Fibroblast of upper back skin (primary cell): ENCODE measurements at regions not wholly inside any gene's neighbourhood (a gene's known extent, or its start where the extent isn't known, plus 50 kb on each side); places are given as distances from the start of the nearest gene placed in this dataset.
"Not testable (repeated sequence)": the region's sequence is repeated elsewhere in the genome, so short reads cannot be mapped to it uniquely, and the experiment has no call there.

ENCODE experiments used
- DNase-seq: peaks from one replicate; pipeline ENCODE4 v3.0.0-alpha.2; 2013

GRCh38 chr2:166727095-166727494, 161.2 kb upstream of the XIRP2 start:
- DNase-seq = no peak

- no peak for DNase-seq
These were observed 162.1 kb upstream of the XIRP2 start for GRCh38 chr2:166725927-166726924.

GRCh38 chr2:166716968-166717367, 171.3 kb upstream of the XIRP2 start:
- no peak for DNase-seq

- no peak for DNase-seq
These were observed 188.2 kb upstream of the XIRP2 start for GRCh38 chr2:166700079-166700478.

DNA sequence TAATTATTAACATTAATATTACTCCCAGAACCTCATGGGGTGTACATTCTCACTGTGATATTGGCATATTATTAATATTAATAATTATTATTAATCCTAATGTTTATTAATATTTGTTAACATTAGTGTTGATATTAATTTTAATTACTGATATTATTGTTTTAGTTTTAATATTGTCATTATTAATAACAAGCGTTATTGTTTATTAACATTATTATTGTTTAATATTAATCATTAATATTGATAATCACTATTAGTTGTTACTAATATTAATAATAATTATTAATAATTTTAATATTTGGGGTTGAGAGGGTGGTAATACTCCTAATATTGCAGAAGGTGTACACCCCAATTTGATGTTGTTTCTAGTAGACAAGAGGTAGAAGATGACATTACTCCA, 193.1 kb upstream of the XIRP2 start:
- no peak for DNase-seq

- DNase-seq = not testable (repeated sequence)
These were observed 192.0 kb upstream of the SCN7A start for GRCh38 chr2:166686057-166686456.

DNA sequence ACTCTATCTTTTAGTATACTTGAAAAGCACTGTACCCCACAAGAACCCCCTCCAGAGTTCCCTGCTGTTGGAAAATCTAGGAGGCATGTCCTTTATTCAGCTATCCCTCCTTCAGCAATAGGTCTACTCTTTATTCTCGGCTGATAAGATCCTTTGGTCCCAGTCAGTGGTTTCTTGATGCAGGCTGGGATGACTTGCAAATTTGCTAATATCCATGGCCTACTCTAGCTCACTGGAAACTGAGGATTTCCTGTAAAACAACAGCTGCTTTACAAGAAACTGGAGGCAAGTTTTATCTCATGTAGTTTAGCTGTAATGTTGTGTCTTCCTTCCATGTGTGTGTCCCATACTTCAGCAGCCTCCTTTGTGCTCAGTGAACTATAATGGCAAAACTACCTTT, 183.9 kb upstream of the SCN7A start:
- no peak for DNase-seq

DNA sequence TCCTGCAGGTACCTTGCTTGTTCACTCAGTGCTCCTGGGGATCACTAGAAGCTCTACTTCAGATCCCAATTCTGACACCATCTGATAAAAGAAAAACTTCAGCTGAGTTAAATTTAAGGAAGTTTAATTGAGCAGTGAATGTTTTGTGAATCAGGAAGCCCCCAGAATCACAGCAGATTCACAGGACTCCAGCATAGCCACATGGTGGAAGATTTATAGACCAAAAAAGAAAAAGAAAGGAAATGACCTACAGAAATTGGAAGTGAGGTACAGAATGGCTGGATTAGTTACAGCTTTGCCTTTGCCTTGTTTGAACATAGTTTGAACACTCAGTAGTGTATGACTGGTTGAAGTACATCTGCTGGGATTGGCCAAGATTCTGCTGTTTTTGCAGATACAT, 182.7 kb upstream of the SCN7A start:
- DNase-seq = no peak

- no peak for DNase-seq
These were observed 181.5 kb upstream of the SCN7A start for GRCh38 chr2:166675553-166675952.

DNA sequence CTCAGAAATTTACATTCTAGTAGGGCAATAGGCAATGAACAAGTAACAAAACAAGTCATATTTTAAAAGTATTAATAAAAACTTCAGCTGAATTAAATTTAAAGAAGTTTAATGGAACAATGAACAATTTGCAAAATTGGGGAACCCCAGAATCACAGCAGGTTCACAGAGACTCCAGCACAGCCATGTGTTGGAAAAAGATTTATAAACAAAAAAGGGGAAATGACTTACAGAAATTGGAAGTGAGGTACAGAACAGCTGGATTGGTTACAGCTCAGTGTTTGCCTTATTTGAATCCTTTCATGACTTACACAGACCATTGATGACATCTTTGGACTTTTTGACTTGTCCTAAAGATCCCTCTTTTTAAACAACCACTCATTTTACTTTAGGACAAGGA, 179.9 kb upstream of the SCN7A start:
- no peak for DNase-seq

DNA sequence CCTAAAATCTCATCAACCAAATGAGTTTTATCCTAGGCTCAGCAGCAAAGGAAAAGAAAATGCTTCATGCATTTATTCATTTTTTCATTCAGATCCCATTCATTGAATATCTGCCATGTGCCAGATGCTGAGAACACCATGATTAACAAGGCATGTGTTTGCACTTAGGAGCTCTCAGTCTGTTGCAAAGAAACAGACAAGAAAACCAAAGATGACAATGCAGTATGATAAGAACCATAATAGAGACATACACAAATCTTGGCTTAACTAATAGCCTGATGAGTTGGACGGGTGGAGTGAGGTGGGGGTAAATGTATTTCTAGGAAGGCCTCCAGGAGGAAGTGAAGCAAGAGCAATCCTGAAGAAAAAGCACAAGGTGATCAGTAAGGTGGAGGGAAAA, 177.8 kb upstream of the SCN7A start:
- peak; percentile 40 for DNase-seq

GRCh38 chr2:166671235-166671634, 177.2 kb upstream of the SCN7A start:
- DNase-seq = peak; percentile 49

DNA sequence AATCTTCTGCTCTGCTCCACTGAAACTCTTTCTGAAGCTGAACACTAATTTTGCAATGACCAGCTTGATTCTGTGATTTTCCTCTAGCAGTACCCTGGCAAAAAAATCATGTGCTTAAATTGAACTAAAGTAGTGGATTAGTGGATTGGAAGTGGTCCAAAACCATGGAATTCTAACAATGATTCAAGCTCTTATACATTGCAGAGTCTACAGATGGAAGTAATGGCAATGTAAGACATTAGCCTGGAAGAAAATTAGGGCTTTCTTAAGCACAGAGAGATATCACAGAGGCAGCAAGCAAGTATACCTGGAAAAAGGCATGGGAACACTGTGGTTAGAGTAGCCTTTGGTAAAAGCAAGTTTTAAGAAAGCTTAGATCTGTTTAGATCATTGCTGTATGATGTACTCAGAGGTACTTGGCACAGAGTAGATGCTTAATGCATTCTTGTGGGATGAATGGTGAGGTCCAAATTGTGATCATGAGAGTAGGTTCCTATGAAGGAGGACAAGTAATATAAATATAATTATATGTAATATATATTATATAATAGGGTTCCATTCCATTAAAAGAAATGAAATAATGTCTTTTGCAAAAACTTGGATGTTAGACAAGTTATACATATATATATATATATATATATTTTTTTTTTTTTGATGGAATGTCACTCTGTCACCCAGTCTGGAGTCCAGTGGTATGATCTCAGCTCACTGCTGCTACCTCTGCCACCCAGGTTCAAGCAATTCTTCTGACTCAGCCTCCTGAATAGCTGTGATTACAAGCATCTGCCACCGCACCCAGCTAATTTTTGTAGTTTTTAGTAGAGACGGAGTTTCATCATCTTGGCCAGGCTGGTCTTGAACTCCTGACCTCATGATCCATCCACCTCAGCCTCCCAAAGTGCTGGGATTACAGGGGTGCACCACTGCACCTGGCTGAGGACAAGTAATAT, 172.2 kb upstream of the SCN7A start:
- peak; percentile 85 for DNase-seq

- no peak for DNase-seq
These were observed 167.8 kb upstream of the SCN7A start for GRCh38 chr2:166661824-166662223.

DNA sequence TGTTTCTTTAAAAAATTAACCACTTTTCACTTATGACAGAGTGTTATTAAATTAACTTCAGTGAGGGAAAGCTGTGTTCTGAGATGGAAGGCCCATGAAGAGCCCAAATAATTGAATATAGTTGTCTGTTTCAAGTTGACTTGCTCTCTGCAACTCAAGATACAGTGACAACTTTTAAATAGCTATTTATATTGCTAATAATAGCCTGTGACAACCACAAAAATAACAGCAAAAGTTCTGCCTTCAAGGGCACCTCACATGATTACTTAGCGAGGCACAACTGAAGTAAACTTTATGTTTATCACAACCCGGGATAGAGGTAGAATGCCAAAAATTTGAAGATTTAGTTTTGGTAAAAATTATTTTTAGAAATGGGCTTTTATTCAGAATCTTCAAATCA, 167.3 kb upstream of the SCN7A start:
- DNase-seq = no peak

DNA sequence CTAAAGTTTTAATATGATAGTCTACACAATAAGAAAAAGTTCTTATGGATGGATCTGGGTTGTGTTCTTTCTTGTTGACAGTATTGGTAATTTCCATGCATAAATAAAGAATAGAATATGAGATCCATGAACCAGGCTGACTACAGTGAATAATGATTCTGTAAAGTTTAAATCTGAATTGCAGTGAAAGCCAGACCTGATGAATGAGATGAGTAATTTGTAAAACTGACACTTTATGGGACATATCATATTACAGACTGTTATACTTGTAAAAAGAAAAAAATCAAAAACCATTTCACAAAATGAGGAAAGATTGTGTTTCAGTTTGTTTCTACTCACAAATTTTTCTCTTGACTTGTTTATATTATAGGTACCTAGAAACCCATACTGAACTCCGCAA, 164.9 kb upstream of the SCN7A start:
- DNase-seq = no peak

DNA sequence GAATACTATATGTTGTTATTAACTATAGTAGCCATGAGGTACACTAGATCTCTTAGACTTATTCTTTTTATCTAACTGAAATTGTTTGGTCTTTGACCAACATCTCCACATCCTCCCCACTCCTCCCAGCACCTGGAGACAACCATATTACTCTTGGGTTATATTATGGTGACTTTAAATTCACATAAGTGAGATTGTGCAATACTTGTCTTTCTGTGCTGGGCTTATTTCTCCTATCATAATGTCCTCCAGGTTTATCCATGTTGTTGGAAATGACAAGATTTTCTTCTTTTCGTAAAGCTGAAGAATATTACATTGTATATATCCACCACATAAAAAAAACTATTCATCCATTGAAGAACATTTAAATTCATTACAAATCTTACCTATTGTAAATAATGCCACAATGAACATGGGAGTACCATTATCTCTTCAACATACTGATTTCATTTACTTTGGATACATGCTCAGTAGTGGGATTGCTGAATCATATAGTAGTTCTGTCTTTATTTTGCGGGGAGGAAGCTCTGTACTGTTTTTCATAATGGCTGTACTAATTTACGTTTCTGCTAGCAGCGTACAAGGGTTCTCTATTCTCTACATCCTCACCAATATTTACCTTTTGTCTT, 159.2 kb upstream of the SCN7A start:
- DNase-seq = peak; percentile 73

- DNase-seq = no peak
These were observed 157.9 kb upstream of the SCN7A start for GRCh38 chr2:166651991-166652390.

DNA sequence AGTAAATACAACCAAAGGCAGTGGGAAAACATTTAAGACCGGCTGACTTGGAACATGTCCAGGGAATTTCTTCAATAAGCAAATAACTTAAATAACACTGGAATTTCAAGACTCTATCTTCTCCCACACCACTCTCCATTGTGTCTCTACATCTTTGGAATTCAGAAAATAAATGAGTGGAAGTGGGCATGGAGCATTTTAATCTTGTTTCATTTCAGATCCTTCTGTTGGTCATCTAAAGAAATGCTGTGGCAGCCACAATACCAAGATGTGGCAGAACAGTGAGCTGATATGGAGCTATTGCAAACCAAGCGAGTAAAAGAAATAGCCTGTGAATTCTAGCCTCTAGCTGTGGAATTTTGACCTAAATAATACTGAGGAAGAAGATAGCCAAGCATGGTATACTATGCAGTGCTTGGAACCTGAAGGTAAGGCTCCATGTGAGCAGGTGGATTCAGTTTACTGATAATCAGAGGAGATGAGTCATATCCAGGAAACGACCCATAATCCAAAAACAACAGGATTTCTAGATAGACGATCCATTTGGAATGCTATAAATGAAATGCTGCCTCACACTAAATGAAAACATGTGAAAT, 157.1 kb upstream of the SCN7A start:
- DNase-seq = peak; percentile 64

- no peak for DNase-seq
These were observed 153.9 kb upstream of the SCN7A start for GRCh38 chr2:166647935-166648334.

GRCh38 chr2:166643980-166644379, 149.9 kb upstream of the SCN7A start:
- DNase-seq = no peak

- DNase-seq = not testable (repeated sequence)
These were observed 147.5 kb upstream of the SCN7A start for GRCh38 chr2:166641516-166641915.

DNA sequence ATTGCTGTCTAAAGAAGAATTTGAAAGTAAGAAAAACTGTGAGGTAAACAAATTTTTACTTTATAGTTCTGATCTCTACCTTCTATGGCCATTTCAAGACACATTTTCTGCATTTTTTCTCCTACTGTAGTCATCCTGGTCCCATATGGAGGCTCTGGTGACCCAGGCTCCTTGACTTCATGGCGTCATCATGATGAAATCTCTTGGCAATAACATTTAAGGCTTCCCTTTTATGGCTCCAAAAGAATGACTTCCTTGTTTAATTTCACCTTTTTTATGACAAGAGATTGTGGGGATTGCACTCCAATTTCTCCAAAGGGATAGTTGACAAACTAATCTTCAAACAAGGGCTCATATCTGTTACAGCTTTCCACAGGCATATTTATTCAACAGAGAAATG, 143.0 kb upstream of the SCN7A start:
- DNase-seq = no peak
